SH-SY5Y (cell line): ENCODE measurements at regions not wholly inside any gene's neighbourhood (a gene's known extent, or its start where the extent isn't known, plus 50 kb on each side); places are given as distances from the start of the nearest gene placed in this dataset.

Experiments used
- GATA2 ChIP-seq: IDR thresholded peaks from 2 replicates; pipeline ENCODE4 v1.6.1; 2011; ENCODE audit warnings: mild to moderate bottlenecking, low read depth, low read length
- GATA3 ChIP-seq: IDR thresholded peaks from 2 replicates; pipeline ENCODE4 v1.6.1; 2011; ENCODE audit warnings: low read depth, mild to moderate bottlenecking, low read length, moderate library complexity

DNA sequence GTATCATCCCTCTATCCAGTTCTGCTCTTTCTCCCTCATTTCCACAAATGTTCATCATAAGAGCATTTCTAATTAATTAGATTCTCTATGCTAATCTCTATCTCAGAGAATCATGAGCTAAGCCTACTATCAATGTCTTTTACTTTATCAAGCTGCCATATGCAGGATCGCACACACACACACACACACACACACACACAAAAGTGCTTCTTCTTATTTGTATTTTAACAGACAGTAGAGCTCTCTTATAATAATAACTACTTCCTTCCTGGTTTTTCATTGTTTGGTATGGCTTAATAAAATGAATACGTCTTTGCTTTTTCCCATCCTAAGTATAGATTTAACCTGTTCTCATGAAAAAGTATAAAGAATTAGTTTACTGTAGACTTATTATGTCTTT is 170.2 kb downstream of the HAO1 start:
- TF ChIP-seq GATA2 (no peak), GATA3 (no peak)
